Hippocampal formation (tissue), 2 donors: ENCODE measurements at regions not wholly inside any gene's neighbourhood (a gene's known extent, or its start where the extent isn't known, plus 50 kb on each side); places are given as distances from the start of the nearest gene placed in this dataset.
"Not testable (repeated sequence)": the region's sequence is repeated elsewhere in the genome, so short reads cannot be mapped to it uniquely, and the experiment has no call there.

Experiments
- DNase-seq, 2 donors: peaks; one replicate each; lab custom pipeline; 2025; lab: John Stamatoyannopoulos, UW

GRCh38 chr10:94088926-94089381 lies 95.2 kb downstream of the PLCE1 start:
- DNase-seq, result no peak

- DNase-seq, result no peak
Observed at GRCh38 chr10:94091649-94092048, 97.9 kb downstream of the PLCE1 start.

GRCh38 chr10:94092848-94093247 lies 99.1 kb downstream of the PLCE1 start:
- DNase-seq, result no peak

DNA sequence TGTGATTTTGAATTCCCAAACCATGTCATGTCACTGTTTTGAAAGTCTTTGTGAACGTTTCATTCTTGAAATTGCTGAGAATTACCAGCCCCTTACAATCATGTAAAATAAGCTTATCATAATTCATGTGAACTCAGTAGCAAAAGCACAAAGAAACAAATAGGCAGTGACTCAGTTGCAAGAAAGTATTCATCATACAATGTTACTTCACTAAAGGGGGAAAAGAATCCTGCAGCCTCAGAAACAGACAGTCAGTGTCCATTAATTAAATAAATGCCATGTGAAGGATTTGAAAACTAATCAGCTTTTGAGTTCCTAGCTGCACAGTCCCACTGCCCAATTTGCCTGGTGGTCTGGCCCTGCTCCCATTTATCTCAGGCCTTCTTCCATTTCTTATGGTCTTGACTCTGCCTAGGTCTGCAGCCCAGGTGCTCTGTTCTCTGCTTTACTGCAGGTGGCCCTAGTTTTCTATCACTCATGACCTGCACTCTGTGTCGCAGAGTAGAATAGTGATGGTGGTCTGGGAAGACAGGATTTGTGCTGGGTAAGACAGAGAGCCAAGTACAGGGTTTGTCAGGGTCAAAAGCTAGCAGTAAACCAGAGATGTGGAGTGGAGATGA lies 99.7 kb downstream of the PLCE1 start:
- DNase-seq, result no peak

DNA sequence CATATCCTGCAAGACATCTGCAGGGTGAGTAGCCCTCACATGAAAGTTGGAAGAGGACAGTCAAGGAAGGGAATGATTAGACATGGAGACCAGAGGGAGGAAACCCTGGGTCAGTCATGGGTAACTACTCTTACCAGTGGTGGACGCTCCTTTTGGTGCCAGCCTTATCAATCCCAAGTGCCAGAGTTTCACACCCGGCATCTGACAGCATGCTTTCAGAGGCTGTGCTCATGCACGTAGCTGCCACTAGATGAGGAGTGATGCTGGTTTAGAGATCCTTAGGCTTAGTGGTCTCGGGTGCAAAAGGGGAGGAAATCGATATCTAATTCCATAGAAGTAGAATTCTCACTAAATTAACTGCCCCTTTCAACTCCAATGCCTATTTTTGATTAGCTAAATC lies 100.8 kb downstream of the PLCE1 start:
- DNase-seq, result no peak

DNA sequence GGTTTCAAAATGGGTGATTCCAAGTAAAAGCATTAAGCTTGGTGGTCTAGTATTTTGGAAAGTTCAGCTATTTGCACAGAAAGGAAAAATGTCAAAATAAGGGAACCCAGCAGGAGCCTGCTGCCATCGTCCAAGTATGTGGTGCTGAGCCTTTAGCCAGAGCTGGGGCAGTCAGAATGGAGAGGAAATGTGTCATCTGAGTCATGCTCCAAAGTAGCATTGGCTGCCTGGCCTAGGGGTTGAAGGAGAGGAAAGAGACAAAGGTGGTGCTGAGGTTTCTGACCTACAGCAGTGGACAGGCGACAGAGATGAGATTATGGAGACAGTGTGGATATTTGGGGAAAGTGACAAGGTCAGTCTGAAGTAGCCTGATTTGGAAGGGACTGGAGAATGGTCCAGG lies 103.9 kb downstream of the PLCE1 start:
- no peak for DNase-seq

GRCh38 chr10:94098896-94099295 lies 105.2 kb downstream of the PLCE1 start:
- no peak for DNase-seq

DNA sequence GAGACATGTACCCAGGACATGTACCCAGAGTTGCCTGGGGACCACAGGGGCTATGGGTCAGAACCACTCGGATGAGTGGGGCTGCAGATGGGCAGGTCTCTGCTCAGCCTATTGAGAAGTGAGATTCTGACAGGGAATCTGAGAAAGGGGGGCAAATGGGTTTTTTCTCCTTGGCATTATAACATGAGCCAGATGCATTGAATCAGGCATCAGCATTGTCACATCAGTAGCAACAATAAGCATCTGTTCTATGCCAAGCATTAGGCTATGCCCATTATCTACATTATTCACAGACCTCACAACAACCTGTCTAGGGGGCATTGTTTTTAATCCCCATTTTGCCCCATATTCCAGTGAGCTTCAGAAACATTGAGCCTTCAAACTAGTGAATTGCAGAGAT lies 108.2 kb downstream of the PLCE1 start:
- no peak for DNase-seq

- DNase-seq, result no peak
Observed at GRCh38 chr10:94102436-94102835, 108.7 kb downstream of the PLCE1 start.

DNA sequence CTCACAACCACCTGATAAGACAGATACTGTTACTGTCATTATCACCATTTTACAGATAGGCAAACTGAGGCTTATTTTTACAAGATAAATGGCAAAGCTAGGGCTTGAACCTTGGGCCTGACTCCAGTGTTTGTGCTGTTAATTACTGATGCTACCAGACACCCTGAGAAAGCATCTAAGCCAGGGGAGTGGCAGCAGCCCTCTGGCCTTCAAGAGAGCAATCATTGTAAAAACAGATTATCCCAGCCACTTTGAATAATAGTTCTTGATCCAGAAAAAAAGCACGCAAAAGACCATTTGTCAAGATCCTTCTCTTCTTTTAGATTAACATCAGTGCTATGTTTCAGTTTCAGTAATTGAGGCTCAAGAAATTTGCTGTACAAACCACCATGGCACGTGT lies 109.5 kb downstream of the PLCE1 start:
- DNase-seq, result no peak

DNA sequence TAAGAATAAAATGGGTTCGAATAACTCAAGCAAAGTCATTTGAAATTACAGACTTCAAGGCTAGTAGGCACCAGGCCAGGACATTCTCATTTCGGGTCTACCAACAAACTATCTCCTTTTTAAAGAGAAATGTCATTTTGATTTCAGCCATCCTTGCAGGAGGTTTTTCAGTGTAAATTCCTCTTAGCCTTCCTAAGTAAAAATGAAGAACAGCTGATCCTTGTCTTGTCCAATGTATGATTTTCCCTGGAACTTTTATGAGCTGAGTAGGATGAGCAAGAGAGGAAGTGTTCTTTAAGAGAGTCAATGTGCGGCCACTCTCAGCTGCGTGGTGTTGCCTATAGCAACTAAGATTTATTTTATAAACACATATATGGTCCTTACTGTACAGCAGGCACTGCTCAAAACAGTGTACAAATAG lies 110.1 kb downstream of the PLCE1 start:
- DNase-seq, result no peak

- no peak for DNase-seq
Observed at GRCh38 chr10:94104316-94105000, 110.7 kb downstream of the PLCE1 start.

DNA sequence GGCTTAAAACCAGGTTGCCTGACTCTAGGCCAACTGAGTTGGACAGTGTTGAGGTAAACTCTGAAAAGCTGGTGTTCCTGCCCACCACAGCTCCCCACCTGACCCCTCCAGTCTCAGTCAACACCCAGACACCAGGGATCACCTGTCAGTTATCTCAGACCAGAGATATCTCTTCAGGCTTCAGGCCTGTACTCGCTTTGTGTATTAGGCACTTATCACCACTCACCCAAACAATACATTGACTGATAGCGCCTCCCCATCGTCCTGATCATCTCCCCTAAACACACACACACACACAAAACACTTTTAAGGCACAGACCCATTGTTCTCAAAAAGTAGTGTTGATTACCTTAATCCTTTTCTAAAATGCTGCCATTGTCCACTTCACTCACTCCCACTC lies 111.5 kb downstream of the PLCE1 start:
- no peak for DNase-seq

DNA sequence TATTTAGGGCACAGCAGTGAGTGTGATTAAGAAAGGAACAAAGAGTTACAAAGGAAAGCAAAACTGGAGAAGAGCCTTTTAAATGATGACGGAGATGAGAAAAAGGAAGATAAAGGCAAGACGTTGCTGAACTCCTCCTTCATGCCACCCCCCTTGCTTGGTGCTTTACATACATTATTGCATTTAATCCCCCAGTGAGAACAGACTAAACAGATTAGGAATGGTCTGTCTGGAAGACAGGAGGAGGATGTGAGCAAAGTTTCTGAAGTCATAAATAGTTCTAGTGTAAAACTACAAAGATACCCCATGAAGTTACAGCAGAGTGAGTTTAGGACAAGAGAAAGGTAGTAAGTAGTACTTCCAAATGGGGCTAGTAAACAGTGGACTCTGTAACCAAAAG lies 113.5 kb downstream of the PLCE1 start:
- no peak for DNase-seq

DNA sequence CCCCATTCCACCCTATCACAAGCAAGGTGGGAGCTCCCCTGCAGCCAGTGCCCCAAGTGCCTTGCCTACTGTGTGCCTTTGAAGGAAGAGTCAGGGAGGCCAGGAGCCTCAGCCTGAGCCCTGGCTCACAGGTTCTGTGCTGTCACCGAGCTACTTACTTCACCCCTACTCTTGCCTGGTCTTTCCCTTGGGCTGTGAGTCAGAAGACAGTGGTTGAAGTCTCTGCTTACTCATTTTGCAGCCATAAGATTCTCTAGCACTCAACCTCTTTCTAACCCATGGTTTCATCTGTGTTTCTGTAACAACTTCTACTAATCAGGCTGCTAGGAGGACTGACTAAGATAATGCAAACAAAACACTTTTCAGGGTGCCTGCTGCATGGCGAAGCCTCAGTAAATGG lies 114.5 kb downstream of the PLCE1 start:
- no peak for DNase-seq

DNA sequence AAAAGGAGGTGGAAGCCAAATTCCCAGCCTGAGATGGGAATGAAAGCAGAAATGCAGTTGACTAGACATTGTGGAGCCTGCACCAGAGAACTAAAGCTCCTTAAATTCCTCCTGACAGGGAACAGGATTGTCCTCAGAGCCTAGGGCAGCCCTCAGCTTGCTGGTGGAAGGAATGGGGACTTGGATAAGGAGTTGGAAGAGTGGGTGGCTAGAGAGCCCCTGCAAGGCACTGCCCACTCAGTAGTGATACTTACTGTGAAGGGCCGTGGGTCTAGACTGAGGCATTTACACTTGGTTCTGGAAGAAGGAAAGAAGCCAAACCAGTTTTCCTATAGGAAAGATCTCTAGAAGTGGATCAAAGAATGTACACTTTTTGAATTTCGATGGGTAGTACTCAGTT lies 117.6 kb downstream of the PLCE1 start:
- no peak for DNase-seq

DNA sequence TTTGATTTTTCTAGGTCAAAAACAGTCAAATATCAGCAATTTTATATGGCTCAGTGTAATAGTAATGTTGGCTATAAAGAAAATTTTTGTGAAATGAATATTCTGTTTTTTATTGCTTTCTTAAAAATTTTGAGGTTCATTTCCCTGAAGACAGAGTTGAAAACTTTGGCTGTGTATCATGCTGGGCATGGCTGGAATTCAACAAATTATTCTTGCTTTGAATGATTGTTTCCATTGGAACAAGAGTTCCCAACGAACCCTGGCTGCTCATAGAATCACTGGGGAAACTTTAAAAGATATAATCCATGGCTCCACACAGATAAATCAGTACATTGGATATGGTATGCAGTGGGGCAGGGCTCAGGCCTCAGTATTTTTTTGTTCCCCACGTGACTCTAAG lies 118.6 kb downstream of the PLCE1 start:
- no peak for DNase-seq

GRCh38 chr10:94115725-94116124 lies 122.0 kb downstream of the PLCE1 start:
- DNase-seq, result no peak

- DNase-seq, result no peak
Observed at GRCh38 chr10:94116848-94117247, 123.1 kb downstream of the PLCE1 start.

- no peak for DNase-seq
Observed at GRCh38 chr10:94122211-94122610, 128.5 kb downstream of the PLCE1 start.

- no peak for DNase-seq
Observed at GRCh38 chr10:94123258-94123995, 129.7 kb downstream of the PLCE1 start.

- DNase-seq, result not testable (repeated sequence)
Observed at GRCh38 chr10:94124147-94124546, 130.4 kb downstream of the PLCE1 start.

DNA sequence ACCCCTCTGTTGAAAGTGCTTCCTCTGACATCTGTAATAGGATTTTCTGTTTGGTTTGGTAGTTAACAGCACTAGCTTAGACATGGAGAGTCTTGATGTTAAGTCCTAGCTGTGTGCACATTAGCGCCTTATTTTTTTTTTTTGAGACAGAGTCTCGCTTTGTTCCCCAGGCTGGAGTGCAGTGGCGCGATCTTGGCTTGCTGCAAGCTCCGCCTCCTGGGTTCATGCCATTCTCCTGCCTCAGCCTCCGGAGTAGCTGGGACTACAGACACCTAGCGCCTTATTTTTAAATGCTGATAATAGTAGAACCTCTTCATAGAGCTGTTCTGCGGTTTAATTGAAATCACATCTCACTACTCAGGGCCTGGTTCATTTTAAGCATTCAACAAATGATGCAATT lies 131.5 kb downstream of the PLCE1 start:
- DNase-seq, result not testable (repeated sequence)
